ENCODE measurements at regions not wholly inside any gene's neighbourhood (a gene's known extent, or its start where the extent isn't known, plus 50 kb on each side); places are given as distances from the start of the nearest gene placed in this dataset.

DNA sequence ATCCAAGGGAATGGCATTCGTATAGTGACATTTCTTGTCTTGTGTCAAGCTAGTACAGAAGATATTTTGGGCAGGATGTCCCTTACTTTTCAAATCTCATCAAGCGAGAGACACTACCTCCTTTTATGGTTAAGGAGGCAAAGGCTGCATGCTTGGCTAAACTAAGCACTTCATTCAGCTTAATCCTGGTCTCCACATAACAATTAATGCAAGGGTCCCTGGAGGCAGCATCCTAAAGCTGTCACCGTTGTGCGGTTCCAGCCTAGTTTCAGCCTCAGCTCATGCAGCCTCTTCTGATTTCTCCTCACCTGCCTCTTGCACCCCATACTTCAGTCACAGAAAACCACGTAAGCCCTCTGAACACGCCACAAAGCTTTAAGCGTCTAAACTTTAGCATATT lies 67.1 kb upstream of the SLC22A23 start:
- dilution Hi-C loops (cut with HindIII; ENCODE audit: low sequenced_read_pairs, unreplicated experiment), result no loop called here
- Histone ChIP-seq H3K36me3 (ENCODE audit: control insufficient read depth, insufficient read depth, low read length) (no peaks in the 10 kb centered on the region), H3K4me1 (ENCODE audit: control insufficient read depth, insufficient read depth, low read length) (peaks cover 17% of the 10 kb centered on the region), H3K4me2 (ENCODE audit: low read depth, low read length) (no peak overlapping the region), H3K14ac (replicated peaks; ENCODE audit: low read depth, low read length) (peak overlapping the region; percentile 95), H3K27me3 (ENCODE audit: control insufficient read depth, insufficient read depth, low read length) (0 out of 2 replicates have a peak, but pooled peaks cover 2% of the 10 kb centered on the region), H3K4me3 (ENCODE audit: insufficient read depth, low read depth, low read length) (no peak overlapping the region), H3K23ac (ENCODE audit: low read depth, low read length) (peak overlapping the region; percentile 76; the same call in 1 of the 2 replicates), H2AFZ (replicated peaks; ENCODE audit: low read length, poor library complexity) (no peak overlapping the region), H3K27ac (ENCODE audit: insufficient read depth, low read length) (no peak overlapping the region), H3K18ac (ENCODE audit: low read depth, low read length) (peak overlapping the region; percentile 90), H4K91ac (ENCODE audit: insufficient read depth, low read depth, low read length) (peak overlapping the region; percentile 99), H3K9ac (ENCODE audit: low read depth, low read length) (no peak overlapping the region), H4K20me1 (ENCODE audit: insufficient read depth, low read length) (no peaks in the 10 kb centered on the region), H2BK120ac (ENCODE audit: low read depth, low read length) (peak overlapping the region; percentile 98), H2AK9ac (replicated peaks; ENCODE audit: low read depth, low read length, poor library complexity) (peak overlapping the region; percentile 50), H2AK5ac (ENCODE audit: low read depth, low read length) (peak overlapping the region; percentile 94), H3K4ac (ENCODE audit: low read depth, low read length) (peak overlapping the region; percentile 96), H4K5ac (ENCODE audit: low read depth, low read length) (peak overlapping the region; percentile 92; the same call in 1 of the 2 replicates), H3K9me3 (ENCODE audit: control insufficient read depth, insufficient read depth, low read length) (peaks cover 3% of the 10 kb centered on the region; the same call in 1 of the 2 replicates), H2BK5ac (ENCODE audit: low read depth, low read length, poor library complexity, severe bottlenecking) (peak overlapping the region; percentile 95), H2BK20ac (ENCODE audit: low read depth, low read length) (peak overlapping the region; percentile 98), H3K9me1 (ENCODE audit: insufficient read depth, low read length) (peaks cover 14% of the 10 kb centered on the region), H4K8ac (ENCODE audit: low read depth in 2 of 2, low read length in 2 of 2) (peak overlapping the region; percentile 89 to 93), H2BK15ac (ENCODE audit: low read depth, low read length) (peak overlapping the region; percentile 85; the same call in 2 of the 3 replicates), H3K79me1 (ENCODE audit: low read depth in 1 of 2, low read length in 2 of 2) (no peaks in the 10 kb centered on the region), H3K56ac (ENCODE audit: extremely low read depth, insufficient read depth, low read length) (peak overlapping the region; percentile 73; the same call in 1 of the 2 replicates)
- ChIA-PET CTCF (interaction anchor here (1.6 kb wide), 1 partner anchor 8 kb away, joined by 3 read pairs; no protein-coding TSS in a partner anchor), POLR2A (ENCODE audit: unreplicated experiment) (no interaction called here)
- TF ChIP-seq, protein P1, sequence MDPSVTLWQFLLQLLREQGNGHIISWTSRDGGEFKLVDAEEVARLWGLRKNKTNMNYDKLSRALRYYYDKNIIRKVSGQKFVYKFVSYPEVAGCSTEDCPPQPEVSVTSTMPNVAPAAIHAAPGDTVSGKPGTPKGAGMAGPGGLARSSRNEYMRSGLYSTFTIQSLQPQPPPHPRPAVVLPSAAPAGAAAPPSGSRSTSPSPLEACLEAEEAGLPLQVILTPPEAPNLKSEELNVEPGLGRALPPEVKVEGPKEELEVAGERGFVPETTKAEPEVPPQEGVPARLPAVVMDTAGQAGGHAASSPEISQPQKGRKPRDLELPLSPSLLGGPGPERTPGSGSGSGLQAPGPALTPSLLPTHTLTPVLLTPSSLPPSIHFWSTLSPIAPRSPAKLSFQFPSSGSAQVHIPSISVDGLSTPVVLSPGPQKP (IDR thresholded peaks at IDR 0.05; ENCODE audit: borderline replicate concordance, low read depth, low read length), result no peak
- TF ChIP-seq FOS (IDR thresholded peaks at IDR 0.05; ENCODE audit: low read depth, low read length) (no peak), SMC3 (IDR thresholded peaks at IDR 0.05; ENCODE audit: low read depth, low read length) (no peak), NFE2L2 (IDR thresholded peaks at IDR 0.05; ENCODE audit: low read depth, low read length) (no peak), CHD1 (IDR thresholded peaks at IDR 0.05; ENCODE audit: low read depth, low read length) (no peak), BHLHE40 (IDR thresholded peaks at IDR 0.05; ENCODE audit: low read depth, low read length) (no peak), MAFK (IDR thresholded peaks at IDR 0.05; ENCODE audit: low read depth, low read length) (no peak), RFX5 (IDR thresholded peaks at IDR 0.05; ENCODE audit: low read depth, low read length) (no peak), RAD21 (IDR thresholded peaks at IDR 0.05; ENCODE audit: low read length) (no peak), POLR2A (IDR thresholded peaks at IDR 0.05; ENCODE audit: low read depth, low read length) (no peak)
- TF ChIP-seq, protein P2, sequence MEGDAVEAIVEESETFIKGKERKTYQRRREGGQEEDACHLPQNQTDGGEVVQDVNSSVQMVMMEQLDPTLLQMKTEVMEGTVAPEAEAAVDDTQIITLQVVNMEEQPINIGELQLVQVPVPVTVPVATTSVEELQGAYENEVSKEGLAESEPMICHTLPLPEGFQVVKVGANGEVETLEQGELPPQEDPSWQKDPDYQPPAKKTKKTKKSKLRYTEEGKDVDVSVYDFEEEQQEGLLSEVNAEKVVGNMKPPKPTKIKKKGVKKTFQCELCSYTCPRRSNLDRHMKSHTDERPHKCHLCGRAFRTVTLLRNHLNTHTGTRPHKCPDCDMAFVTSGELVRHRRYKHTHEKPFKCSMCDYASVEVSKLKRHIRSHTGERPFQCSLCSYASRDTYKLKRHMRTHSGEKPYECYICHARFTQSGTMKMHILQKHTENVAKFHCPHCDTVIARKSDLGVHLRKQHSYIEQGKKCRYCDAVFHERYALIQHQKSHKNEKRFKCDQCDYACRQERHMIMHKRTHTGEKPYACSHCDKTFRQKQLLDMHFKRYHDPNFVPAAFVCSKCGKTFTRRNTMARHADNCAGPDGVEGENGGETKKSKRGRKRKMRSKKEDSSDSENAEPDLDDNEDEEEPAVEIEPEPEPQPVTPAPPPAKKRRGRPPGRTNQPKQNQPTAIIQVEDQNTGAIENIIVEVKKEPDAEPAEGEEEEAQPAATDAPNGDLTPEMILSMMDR (conservative IDR thresholded peaks at IDR 0.05; ENCODE audit: low read depth, low read length), result no peak
- TF ChIP-seq, protein P3, sequence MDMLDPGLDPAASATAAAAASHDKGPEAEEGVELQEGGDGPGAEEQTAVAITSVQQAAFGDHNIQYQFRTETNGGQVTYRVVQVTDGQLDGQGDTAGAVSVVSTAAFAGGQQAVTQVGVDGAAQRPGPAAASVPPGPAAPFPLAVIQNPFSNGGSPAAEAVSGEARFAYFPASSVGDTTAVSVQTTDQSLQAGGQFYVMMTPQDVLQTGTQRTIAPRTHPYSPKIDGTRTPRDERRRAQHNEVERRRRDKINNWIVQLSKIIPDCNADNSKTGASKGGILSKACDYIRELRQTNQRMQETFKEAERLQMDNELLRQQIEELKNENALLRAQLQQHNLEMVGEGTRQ (IDR thresholded peaks at IDR 0.05; ENCODE audit: low read depth, low read length), result no peak
- 94% methylated on average over 4 of the region's 7 CpGs; no CpG with 5 or more reads in 1 of the 2 experiments for WGBS, 2 experiments (ENCODE audit: extremely low coverage in 2 of 2, insufficient read length in 1 of 2)
- intact Hi-C loops (cut with micrococcal nuclease), result loop anchor here (1.0 to 5.0 kb wide), 2 partner anchors 208 to 242 kb away; no protein-coding TSS in a partner anchor
- no peak for DNase-seq
- in situ Hi-C loops (cut with MboI; ENCODE audit: low sequenced_read_pairs), result no loop called here
- no peak for ATAC-seq (ENCODE audit: low read depth)
- BruUV-seq (replicated peaks), result no TSS peak
